ENCODE measurements at regions not wholly inside any gene's neighbourhood (a gene's known extent, or its start where the extent isn't known, plus 50 kb on each side); places are given as distances from the start of the nearest gene placed in this dataset.

DNA sequence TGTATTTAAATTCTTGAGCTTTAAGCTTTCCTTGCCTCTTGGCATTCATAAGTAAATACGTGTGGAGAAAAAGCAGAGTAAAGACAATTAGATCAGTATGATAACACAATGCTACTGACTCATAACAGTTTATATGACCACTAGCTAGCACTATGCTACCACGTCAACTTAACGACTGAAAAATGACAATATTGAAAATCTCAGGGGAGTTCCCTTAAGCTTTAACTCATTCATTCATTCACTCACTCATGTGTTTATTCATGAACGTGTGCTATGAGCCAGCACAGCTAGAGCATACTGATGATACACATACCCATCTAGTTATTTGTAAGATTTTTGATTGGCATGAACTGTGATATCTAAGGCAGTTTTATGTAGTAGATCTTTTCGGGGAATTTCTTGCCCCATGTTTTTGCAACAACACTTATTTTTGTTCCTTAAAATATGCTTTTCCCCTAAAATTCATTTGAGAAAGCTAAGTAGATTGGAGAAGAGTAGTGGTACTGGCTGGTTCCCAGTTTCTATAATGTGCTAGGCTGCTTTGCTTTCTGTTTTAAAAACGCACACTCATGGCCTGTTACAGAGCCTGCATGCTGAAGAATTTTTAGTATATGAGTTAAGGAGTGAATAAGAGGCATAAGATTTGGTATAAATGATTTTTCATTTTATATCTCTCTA, 57.4 kb upstream of the ACBD5 start:
- TF ChIP-seq, protein P1, sequence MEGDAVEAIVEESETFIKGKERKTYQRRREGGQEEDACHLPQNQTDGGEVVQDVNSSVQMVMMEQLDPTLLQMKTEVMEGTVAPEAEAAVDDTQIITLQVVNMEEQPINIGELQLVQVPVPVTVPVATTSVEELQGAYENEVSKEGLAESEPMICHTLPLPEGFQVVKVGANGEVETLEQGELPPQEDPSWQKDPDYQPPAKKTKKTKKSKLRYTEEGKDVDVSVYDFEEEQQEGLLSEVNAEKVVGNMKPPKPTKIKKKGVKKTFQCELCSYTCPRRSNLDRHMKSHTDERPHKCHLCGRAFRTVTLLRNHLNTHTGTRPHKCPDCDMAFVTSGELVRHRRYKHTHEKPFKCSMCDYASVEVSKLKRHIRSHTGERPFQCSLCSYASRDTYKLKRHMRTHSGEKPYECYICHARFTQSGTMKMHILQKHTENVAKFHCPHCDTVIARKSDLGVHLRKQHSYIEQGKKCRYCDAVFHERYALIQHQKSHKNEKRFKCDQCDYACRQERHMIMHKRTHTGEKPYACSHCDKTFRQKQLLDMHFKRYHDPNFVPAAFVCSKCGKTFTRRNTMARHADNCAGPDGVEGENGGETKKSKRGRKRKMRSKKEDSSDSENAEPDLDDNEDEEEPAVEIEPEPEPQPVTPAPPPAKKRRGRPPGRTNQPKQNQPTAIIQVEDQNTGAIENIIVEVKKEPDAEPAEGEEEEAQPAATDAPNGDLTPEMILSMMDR (IDR thresholded peaks at IDR 0.05): no peak
- TF ChIP-seq POLR2AphosphoS5 (IDR thresholded peaks at IDR 0.05) (no peak), POLR2A (IDR thresholded peaks at IDR 0.05) (no peak)
